Astrocyte (in vitro differentiated cells and primary cell): ENCODE measurements at regions not wholly inside any gene's neighbourhood (a gene's known extent, or its start where the extent isn't known, plus 50 kb on each side); places are given as distances from the start of the nearest gene placed in this dataset.

Experiments
- CTCF ChIP-seq: IDR thresholded peaks from 2 replicates; pipeline ENCODE4 v1.5.1; 2011; ENCODE audit warnings: low read depth, mild to moderate bottlenecking, inconsistent platforms, low read length, moderate library complexity; ENCODE audit not compliant: insufficient read depth
- EZH2 ChIP-seq: IDR thresholded peaks from 2 replicates; pipeline ENCODE4 v1.6.1; 2012; ENCODE audit warnings: mild to moderate bottlenecking, low read length, inconsistent platforms; ENCODE audit not compliant: insufficient read depth

- TF ChIP-seq CTCF (no peak), EZH2 (no peak)
Measured at GRCh38 chr12:98217257-98217656, 298.1 kb upstream of the TMPO start.
